SJCRH30 (cell line): ENCODE measurements at regions not wholly inside any gene's neighbourhood (a gene's known extent, or its start where the extent isn't known, plus 50 kb on each side); places are given as distances from the start of the nearest gene placed in this dataset.
"Not testable (repeated sequence)": the region's sequence is repeated elsewhere in the genome, so short reads cannot be mapped to it uniquely, and the experiment has no call there.

Experiments
- DNase-seq, 2 experiments: peaks; one replicate each; pipeline ENCODE4 v3.0.0-alpha.2; 2015 to 2020
- H3K27ac ChIP-seq: fragments of 250-450 bp; sonication (Bioruptor Pico); 2 replicates; pipeline ENCODE4 v1.5.1; 2020; ENCODE audit warnings: mild to moderate bottlenecking, moderate library complexity
- H3K27me3 ChIP-seq: fragments of 250-450 bp; sonication (Bioruptor Pico); 2 replicates; pipeline ENCODE4 v1.5.1; 2020; ENCODE audit warnings: mild to moderate bottlenecking, moderate library complexity
- H3K36me3 ChIP-seq: fragments of 250-450 bp; sonication (Bioruptor Pico); 2 replicates; pipeline ENCODE4 v1.5.1; 2020; ENCODE audit warnings: mild to moderate bottlenecking, moderate library complexity
- H3K4me1 ChIP-seq: fragments of 250-450 bp; sonication (Bioruptor Pico); 2 replicates; pipeline ENCODE4 v1.5.1; 2020; ENCODE audit warnings: mild to moderate bottlenecking, moderate library complexity
- H3K4me3 ChIP-seq: fragments of 250-450 bp; sonication (Bioruptor Pico); 2 replicates; pipeline ENCODE4 v1.5.1; 2020; ENCODE audit warnings: mild to moderate bottlenecking, moderate library complexity
- H3K9me3 ChIP-seq: fragments of 250-450 bp; sonication (Bioruptor Pico); replicated peaks from 2 replicates; pipeline ENCODE4 v1.5.1; 2020; ENCODE audit warnings: mild to moderate bottlenecking, moderate library complexity

- H3K9me3 ChIP-seq, H3K36me3 ChIP-seq, DNase-seq, H3K4me3 ChIP-seq, H3K27ac ChIP-seq, H3K27me3 ChIP-seq, H3K4me1 ChIP-seq: not testable (repeated sequence)
These were observed 200.5 kb upstream of the DIPK2B start for GRCh38 chrX:45400951-45401725.

DNA sequence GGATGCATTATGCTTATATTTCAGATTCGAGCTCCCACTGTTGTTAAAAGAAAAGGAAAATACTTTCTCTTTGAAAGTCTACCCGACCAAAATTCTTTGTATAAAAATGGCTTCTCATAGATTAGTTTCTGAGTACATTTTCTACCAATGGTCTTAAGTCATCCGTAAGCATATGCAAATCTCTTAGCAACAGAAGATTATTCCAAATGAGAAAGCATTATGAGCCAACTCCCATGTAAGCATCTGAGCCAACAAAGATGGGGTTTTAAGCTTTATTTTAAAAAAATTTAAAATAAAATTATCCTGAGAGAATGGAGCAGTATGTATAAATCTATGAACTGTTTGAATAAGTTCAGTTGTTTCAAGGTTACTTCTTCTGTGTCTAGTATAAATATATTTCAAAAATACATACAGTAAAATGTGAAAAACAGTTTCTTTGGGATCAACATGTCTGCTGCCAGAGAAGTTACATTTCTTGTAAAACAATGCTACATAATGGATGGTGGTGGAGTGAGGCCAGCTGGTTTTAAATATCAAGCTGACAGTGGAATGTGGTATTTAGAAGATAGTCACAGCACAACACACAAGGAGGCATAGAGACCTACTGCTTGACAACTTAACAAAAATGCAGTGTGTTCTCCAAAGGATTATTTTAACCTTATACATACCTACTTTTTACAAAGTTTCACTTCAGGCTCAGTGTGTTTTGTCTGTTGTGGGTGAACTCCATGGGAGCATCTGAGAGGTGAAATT is 199.5 kb upstream of the DIPK2B start:
- no peaks in the 10 kb centered on the region for H3K36me3 ChIP-seq
- H3K4me3 ChIP-seq = no peak overlapping the region
- no peaks in the 10 kb centered on the region for H3K27me3 ChIP-seq
- no peak overlapping the region for H3K27ac ChIP-seq
- no peaks in the 10 kb centered on the region for H3K9me3 ChIP-seq
- peak in 1 of 2 experiments; percentile 1 for DNase-seq
- H3K4me1 ChIP-seq = no peaks in the 10 kb centered on the region

- Histone ChIP-seq H3K4me3 (no peak overlapping the region), H3K27me3 (no peaks in the 10 kb centered on the region), H3K9me3 (no peaks in the 10 kb centered on the region), H3K27ac (no peak overlapping the region), H3K4me1 (no peaks in the 10 kb centered on the region), H3K36me3 (no peaks in the 10 kb centered on the region)
- DNase-seq = no peak
These were observed 185.1 kb upstream of the DIPK2B start for GRCh38 chrX:45385757-45386156.

GRCh38 chrX:45381841-45382240 is 181.2 kb upstream of the DIPK2B start:
- Histone ChIP-seq H3K4me3 (no peak overlapping the region), H3K27me3 (no peaks in the 10 kb centered on the region), H3K4me1 (no peaks in the 10 kb centered on the region), H3K36me3 (no peaks in the 10 kb centered on the region), H3K9me3 (no peaks in the 10 kb centered on the region), H3K27ac (no peak overlapping the region)
- DNase-seq = no peak

- Histone ChIP-seq H3K4me1 (no peaks in the 10 kb centered on the region), H3K27ac (no peak overlapping the region)
These were observed 180.7 kb upstream of the DIPK2B start for GRCh38 chrX:45381366-45381765.

DNA sequence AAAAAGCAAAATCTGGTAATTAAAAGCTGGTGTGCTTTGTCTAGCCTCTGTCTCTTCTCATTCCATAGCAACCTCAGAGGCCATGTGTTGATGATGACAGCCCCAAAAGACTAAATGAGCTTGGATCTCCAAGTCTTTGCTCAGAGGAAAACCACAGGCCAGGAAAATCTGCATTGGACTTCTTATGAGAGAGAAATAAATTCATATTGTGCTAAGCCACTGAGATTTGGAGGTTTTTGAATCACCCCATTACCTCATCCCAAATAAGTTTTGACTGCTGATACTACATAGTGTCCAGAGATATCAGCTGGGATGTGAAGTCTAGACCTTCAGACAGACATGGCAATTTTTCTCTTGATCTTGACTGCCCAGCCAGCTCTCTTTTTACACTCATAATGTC is 178.6 kb upstream of the DIPK2B start:
- H3K9me3 ChIP-seq = no peaks in the 10 kb centered on the region
- H3K27me3 ChIP-seq = no peaks in the 10 kb centered on the region
- no peaks in the 10 kb centered on the region for H3K36me3 ChIP-seq
- no peak overlapping the region for H3K4me3 ChIP-seq
- H3K27ac ChIP-seq = no peak overlapping the region
- DNase-seq = no peak
- no peaks in the 10 kb centered on the region for H3K4me1 ChIP-seq

More at GRCh38 chrX:45381366-45381765, 180.7 kb upstream of the DIPK2B start:
- no peaks in the 10 kb centered on the region for H3K36me3 ChIP-seq
- H3K4me3 ChIP-seq = no peak overlapping the region
- H3K27me3 ChIP-seq = no peaks in the 10 kb centered on the region
- H3K9me3 ChIP-seq = no peaks in the 10 kb centered on the region
- no peak for DNase-seq

- H3K36me3 ChIP-seq = no peaks in the 10 kb centered on the region
- no peaks in the 10 kb centered on the region for H3K4me1 ChIP-seq
- no peak overlapping the region for H3K27ac ChIP-seq
- H3K4me3 ChIP-seq = no peak overlapping the region
- no peaks in the 10 kb centered on the region for H3K9me3 ChIP-seq
- no peak for DNase-seq
- H3K27me3 ChIP-seq = no peaks in the 10 kb centered on the region
These were observed 171.5 kb upstream of the DIPK2B start for GRCh38 chrX:45372151-45372550.

- H3K36me3 ChIP-seq = no peaks in the 10 kb centered on the region
- H3K4me3 ChIP-seq = no peak overlapping the region
- H3K27ac ChIP-seq = no peak overlapping the region
- no peak for DNase-seq
- H3K4me1 ChIP-seq = no peaks in the 10 kb centered on the region
- H3K9me3 ChIP-seq = no peaks in the 10 kb centered on the region
- H3K27me3 ChIP-seq = no peaks in the 10 kb centered on the region
These were observed 168.0 kb upstream of the DIPK2B start for GRCh38 chrX:45368705-45369104.

- H3K4me3 ChIP-seq = no peak overlapping the region
These were observed 162.9 kb upstream of the DIPK2B start for GRCh38 chrX:45363596-45363995.

DNA sequence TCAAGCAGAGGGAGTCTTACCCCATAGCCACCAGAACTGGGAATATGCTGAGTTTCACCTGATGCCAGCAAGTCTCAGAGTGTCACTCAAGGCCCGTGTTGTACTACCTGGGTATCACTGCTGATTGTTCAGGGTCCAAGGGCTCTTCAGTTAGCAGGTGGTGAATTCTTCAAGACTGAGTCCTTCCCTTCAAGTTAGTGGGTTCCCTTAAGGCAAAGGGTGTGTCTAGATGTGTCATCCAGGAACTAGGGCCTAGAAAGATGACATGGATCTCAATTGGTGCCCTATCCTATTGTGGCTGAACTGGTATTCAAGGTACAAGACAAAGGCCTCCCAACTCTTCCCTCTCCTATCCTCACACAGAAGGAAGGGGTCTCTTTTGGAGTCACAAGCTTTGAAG is 159.9 kb upstream of the DIPK2B start:
- H3K9me3 ChIP-seq = no peaks in the 10 kb centered on the region
- no peaks in the 10 kb centered on the region for H3K27me3 ChIP-seq
- H3K4me3 ChIP-seq = no peak overlapping the region
- H3K27ac ChIP-seq = no peak overlapping the region
- no peaks in the 10 kb centered on the region for H3K4me1 ChIP-seq
- H3K36me3 ChIP-seq = no peaks in the 10 kb centered on the region
- no peak for DNase-seq

More at GRCh38 chrX:45363596-45363995, 162.9 kb upstream of the DIPK2B start:
- H3K27ac ChIP-seq = no peak overlapping the region
- no peaks in the 10 kb centered on the region for H3K9me3 ChIP-seq
- no peaks in the 10 kb centered on the region for H3K4me1 ChIP-seq
- no peaks in the 10 kb centered on the region for H3K27me3 ChIP-seq
- no peak for DNase-seq
- no peaks in the 10 kb centered on the region for H3K36me3 ChIP-seq

GRCh38 chrX:45358392-45358791 is 157.7 kb upstream of the DIPK2B start:
- Histone ChIP-seq H3K27ac (no peak overlapping the region), H3K4me1 (no peaks in the 10 kb centered on the region), H3K36me3 (no peaks in the 10 kb centered on the region), H3K9me3 (no peaks in the 10 kb centered on the region), H3K27me3 (no peaks in the 10 kb centered on the region), H3K4me3 (no peak overlapping the region)
- DNase-seq = no peak

- no peak overlapping the region for H3K27ac ChIP-seq
- H3K4me3 ChIP-seq = no peak overlapping the region
- no peaks in the 10 kb centered on the region for H3K27me3 ChIP-seq
- no peaks in the 10 kb centered on the region for H3K36me3 ChIP-seq
- no peaks in the 10 kb centered on the region for H3K9me3 ChIP-seq
- H3K4me1 ChIP-seq = no peaks in the 10 kb centered on the region
- no peak for DNase-seq
These were observed 152.8 kb upstream of the DIPK2B start for GRCh38 chrX:45353456-45353855.

DNA sequence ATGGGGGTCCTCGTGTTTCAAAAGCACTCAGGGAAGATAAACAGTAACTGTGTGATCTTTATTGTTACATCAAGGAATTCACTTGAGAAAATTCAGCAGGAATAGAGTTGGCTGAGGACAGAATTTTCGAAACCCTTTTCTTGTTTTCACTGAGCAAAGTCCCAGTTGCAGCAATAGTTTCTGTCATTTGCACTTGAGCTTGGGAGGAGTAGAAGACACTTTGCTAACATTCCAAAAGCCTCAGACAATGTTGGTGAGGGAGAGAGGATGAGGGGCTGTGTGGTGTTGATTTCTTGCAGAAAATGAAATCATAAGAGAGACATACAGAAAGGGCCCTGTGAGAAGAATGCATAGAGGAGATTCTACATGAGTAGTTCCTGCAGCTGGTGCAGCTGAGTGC is 151.9 kb upstream of the DIPK2B start:
- H3K27ac ChIP-seq = no peak overlapping the region
- H3K4me1 ChIP-seq = no peaks in the 10 kb centered on the region
- no peaks in the 10 kb centered on the region for H3K36me3 ChIP-seq
- DNase-seq = no peak
- H3K4me3 ChIP-seq = no peak overlapping the region
- no peaks in the 10 kb centered on the region for H3K9me3 ChIP-seq
- no peaks in the 10 kb centered on the region for H3K27me3 ChIP-seq

DNA sequence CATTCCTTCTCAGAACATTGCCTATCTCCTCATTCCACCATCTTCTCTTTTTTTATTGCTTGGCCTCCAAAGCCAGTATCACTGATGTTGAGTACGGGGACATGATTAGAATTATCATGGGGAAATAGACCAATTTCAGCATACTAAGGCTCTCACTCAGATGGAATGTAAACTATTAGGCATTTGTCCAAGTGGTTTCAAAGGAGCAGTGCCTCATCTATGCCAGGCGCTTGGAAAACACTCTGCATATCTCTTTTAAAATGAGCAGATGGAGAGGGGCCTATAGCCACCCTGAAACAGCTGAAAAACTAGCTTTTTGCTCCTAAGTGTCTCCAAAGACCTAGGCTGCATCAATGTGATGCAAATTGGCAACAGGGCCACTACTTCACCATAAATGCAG is 150.8 kb upstream of the DIPK2B start:
- Histone ChIP-seq H3K4me1 (no peaks in the 10 kb centered on the region), H3K36me3 (no peaks in the 10 kb centered on the region), H3K4me3 (no peak overlapping the region), H3K27me3 (no peaks in the 10 kb centered on the region), H3K9me3 (no peaks in the 10 kb centered on the region), H3K27ac (no peak overlapping the region)
- DNase-seq = no peak

GRCh38 chrX:45348296-45348695 is 147.6 kb upstream of the DIPK2B start:
- Histone ChIP-seq H3K27me3 (no peaks in the 10 kb centered on the region), H3K4me3 (no peak overlapping the region), H3K36me3 (no peaks in the 10 kb centered on the region), H3K27ac (no peak overlapping the region), H3K4me1 (no peaks in the 10 kb centered on the region), H3K9me3 (no peaks in the 10 kb centered on the region)
- DNase-seq = no peak

DNA sequence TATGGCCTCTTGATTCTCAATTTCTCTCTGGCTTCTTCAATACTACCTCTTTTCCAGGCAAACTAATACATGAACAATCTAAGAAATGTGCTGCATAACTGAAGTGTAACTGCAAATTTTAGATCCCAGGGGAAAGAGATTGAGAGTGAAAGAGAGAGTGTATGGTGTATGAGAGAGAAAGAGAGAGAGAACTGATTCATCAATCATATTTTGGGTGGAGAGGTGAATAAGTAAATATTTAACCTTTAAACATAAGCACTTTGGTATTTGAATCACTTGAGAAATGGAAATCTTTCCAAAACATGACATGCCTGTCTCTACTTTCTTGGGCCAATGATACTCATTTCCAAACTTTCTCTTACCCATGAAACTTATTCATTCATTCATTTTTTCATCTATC is 147.2 kb upstream of the DIPK2B start:
- H3K4me3 ChIP-seq = no peak overlapping the region
- no peaks in the 10 kb centered on the region for H3K27me3 ChIP-seq
- H3K9me3 ChIP-seq = no peaks in the 10 kb centered on the region
- H3K36me3 ChIP-seq = no peaks in the 10 kb centered on the region
- no peak overlapping the region for H3K27ac ChIP-seq
- DNase-seq = no peak
- H3K4me1 ChIP-seq = no peaks in the 10 kb centered on the region
